ENCODE measurements at regions not wholly inside any gene's neighbourhood (a gene's known extent, or its start where the extent isn't known, plus 50 kb on each side); places are given as distances from the start of the nearest gene placed in this dataset.

DNA sequence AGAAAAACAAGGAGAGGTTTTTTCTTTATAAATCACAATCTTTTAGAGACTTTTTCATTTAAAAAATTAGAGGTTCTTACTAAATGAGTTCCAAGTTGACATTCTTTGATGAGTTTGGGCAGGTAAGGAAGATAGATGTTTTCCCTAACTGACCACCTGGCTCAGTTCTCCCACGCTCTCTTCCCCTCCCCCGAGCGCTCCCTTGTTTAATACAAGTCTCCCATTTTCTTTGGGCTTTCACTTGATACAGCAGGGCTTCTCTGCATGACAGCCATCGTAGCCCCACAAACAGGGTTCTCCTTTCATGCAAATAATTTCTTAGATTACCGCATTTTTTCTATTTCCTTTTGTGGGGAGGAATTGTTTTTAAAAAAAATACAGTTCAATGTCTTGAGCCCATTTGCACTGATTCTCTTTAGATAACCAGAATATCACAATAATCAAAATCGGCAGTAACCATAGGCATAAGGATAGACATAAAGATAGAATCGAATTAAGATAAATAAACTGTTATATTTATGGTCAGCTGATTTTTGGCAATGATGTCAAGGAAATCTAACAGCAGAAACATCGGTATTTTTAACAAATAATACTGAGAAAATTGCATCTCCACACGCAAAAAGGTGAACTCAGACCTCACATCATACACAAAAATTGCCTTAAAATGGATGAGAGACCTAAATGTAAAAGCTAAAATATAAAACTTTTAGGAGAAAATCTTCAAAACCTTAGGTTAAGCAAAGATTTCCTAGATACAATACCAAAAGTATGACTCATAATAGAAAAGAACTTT is 325.4 kb downstream of the PIK3R1 start:
- TF ChIP-seq POLR2AphosphoS5 (IDR thresholded peaks at IDR 0.05) (no peak), EP300 (IDR thresholded peaks at IDR 0.05) (no peak), POLR2A (IDR thresholded peaks at IDR 0.05) (no peak)
- TF ChIP-seq, protein P1, sequence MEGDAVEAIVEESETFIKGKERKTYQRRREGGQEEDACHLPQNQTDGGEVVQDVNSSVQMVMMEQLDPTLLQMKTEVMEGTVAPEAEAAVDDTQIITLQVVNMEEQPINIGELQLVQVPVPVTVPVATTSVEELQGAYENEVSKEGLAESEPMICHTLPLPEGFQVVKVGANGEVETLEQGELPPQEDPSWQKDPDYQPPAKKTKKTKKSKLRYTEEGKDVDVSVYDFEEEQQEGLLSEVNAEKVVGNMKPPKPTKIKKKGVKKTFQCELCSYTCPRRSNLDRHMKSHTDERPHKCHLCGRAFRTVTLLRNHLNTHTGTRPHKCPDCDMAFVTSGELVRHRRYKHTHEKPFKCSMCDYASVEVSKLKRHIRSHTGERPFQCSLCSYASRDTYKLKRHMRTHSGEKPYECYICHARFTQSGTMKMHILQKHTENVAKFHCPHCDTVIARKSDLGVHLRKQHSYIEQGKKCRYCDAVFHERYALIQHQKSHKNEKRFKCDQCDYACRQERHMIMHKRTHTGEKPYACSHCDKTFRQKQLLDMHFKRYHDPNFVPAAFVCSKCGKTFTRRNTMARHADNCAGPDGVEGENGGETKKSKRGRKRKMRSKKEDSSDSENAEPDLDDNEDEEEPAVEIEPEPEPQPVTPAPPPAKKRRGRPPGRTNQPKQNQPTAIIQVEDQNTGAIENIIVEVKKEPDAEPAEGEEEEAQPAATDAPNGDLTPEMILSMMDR (IDR thresholded peaks at IDR 0.05) = no peak
- Histone ChIP-seq H3K27ac (no peak overlapping the region), H3K4me1 (no peaks in the 10 kb centered on the region), H3K4me3 (no peak overlapping the region), H3K36me3 (no peaks in the 10 kb centered on the region), H3K27me3 (no peaks in the 10 kb centered on the region), H3K9me3 (no peaks in the 10 kb centered on the region)
- ATAC-seq (ENCODE audit: low FRiP score in 2 of 2) (no peak), DNase-seq (no peak)
- 88 to 91% methylated on average over 9 of the region's 9 CpGs for WGBS, 2 donors

DNA sequence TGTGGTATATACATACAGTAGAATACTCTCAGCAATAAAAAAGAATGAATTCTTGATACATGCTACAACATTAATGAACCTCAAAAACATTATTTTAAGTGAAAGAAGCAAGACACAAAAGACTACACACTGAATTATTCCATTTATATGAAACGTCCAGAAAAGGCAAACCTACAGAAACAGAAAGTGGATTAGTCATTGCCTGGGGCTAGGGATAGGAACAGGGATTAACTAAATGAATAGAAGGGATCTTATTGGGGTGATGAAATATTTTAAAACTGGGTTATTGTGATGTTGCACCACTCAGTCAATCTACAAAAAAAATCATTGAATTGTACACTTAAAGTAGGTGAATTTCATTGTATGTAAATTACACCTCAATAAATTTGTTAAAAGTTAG is 326.7 kb downstream of the PIK3R1 start:
- ATAC-seq (ENCODE audit: low FRiP score in 2 of 2) (no peak), DNase-seq (no peak)

DNA sequence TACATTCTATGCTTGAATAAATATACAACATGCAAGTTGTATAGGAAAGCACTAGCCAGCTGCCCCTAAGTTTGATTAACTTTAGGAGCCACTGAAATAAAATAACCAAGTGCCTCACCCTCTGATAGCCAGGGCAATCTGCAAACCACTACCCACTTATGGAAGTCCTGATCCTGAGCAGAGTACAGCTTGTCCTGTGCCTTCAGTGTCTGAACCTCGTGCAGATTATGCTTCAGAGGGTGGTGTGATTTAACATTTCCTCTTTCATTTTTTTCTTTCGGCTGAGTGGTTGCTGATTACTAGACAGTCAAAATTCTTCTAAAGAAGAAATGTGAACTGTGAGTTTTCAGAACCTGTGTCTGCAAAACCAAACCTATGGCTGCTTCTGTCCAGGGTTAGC is 327.7 kb downstream of the PIK3R1 start:
- Histone ChIP-seq H3K4me1 (no peaks in the 10 kb centered on the region), H3K36me3 (no peaks in the 10 kb centered on the region), H3K27ac (no peak overlapping the region), H3K9me3 (no peaks in the 10 kb centered on the region), H3K4me3 (no peak overlapping the region), H3K27me3 (no peaks in the 10 kb centered on the region)
- 25 to 35% methylated on average over 2 of the region's 2 CpGs for WGBS, 2 donors
- DNase-seq = no peak
- ATAC-seq (ENCODE audit: low FRiP score in 2 of 2) = peak in 1 of 2 donors; percentile 47
- TF ChIP-seq, protein P1 (IDR thresholded peaks at IDR 0.05) = no peak
- peak in 1 of 4 donors; percentile 60 for TF ChIP-seq EP300 (IDR thresholded peaks at IDR 0.05)

More for the DNA sequence above, 326.7 kb downstream of the PIK3R1 start:
- TF ChIP-seq POLR2AphosphoS5 (IDR thresholded peaks at IDR 0.05) (no peak), POLR2A (IDR thresholded peaks at IDR 0.05) (no peak), EP300 (IDR thresholded peaks at IDR 0.05) (no peak)
- TF ChIP-seq, protein P1 (IDR thresholded peaks at IDR 0.05) = no peak
- 13 to 48% methylated on average over 1 of the region's 1 CpG for WGBS, 2 donors
- Histone ChIP-seq H3K27me3 (no peaks in the 10 kb centered on the region), H3K27ac (no peak overlapping the region), H3K4me3 (no peak overlapping the region), H3K9me3 (no peaks in the 10 kb centered on the region), H3K36me3 (no peaks in the 10 kb centered on the region), H3K4me1 (no peaks in the 10 kb centered on the region)

DNA sequence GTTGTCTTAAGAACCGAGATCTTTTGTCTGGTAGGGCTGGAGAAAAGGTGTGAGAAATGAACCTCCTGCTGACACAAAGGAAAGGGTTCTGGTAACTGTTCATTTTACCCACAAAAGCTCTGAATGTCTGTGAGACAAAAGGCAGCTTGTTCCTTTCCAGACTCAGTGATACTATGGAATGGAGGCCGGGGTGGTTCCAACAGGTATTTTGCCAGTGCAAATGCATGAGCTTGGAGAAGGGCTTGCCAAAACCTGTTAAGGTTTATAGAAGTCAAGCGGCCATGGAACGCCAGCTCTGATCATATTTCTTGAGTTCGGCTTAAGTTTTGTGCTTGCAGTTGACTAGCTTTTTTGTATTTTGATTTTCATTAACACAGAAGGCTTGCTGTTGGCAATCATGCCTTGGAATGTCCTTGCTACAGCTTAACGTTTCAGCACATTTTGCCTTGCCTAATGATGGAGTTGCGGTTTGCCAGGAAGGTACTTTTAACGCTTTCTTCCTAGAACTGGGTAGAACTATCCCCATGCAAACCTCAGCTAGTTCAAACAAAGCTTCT is 328.6 kb downstream of the PIK3R1 start:
- Histone ChIP-seq H3K4me3 (no peak overlapping the region), H3K9me3 (no peaks in the 10 kb centered on the region), H3K4me1 (no peaks in the 10 kb centered on the region), H3K36me3 (no peaks in the 10 kb centered on the region), H3K27me3 (no peaks in the 10 kb centered on the region), H3K27ac (no peak overlapping the region)
- ATAC-seq (ENCODE audit: low FRiP score in 2 of 2) (no peak), DNase-seq (no peak)
- 92 to 93% methylated on average over 8 of the region's 8 CpGs for WGBS, 2 donors
- TF ChIP-seq EP300 (IDR thresholded peaks at IDR 0.05) = no peak
- no peak for TF ChIP-seq POLR2AphosphoS5 (IDR thresholded peaks at IDR 0.05)
- TF ChIP-seq, protein P1 (IDR thresholded peaks at IDR 0.05) = no peak
- no peak for TF ChIP-seq POLR2A (IDR thresholded peaks at IDR 0.05)

Measured in upper lobe of left lung (tissue), 6 donors.